Activated CD4-positive, alpha-beta T cell treated with anti-CD3 and anti-CD28 coated beads, Interleukin-2, amount 50 U/mL, for 16 hours (primary cell): ENCODE measurements at regions not wholly inside any gene's neighbourhood (a gene's known extent, or its start where the extent isn't known, plus 50 kb on each side); places are given as distances from the start of the nearest gene placed in this dataset.

Source experiments
- DNase-seq: peaks from one replicate; pipeline ENCODE4 v3.0.0-alpha.2; 2020

GRCh38 chrX:22674932-22675331, 324.8 kb upstream of the DDX53 start:
- DNase-seq: no peak

GRCh38 chrX:22686138-22686541, 313.6 kb upstream of the DDX53 start:
- DNase-seq: no peak

DNA sequence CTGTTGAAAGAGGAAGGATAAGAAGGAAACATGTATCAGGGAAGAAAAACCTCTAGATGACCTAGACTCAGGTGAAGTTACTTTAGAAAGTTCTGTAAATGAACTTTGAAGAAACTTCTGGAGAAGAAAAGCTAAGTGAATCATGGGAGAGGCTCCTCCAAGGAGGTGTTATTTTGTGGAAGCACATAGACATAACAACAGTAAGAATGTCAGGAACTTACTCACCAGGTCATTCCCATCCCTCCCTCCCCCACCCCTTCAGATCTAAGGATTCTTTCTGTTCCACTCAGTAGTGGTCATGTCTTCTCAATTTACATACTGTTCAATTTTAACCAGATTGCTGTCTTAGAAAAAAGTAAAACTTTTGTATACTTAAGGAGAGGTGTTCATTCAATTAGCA, 310.5 kb upstream of the DDX53 start:
- no peak for DNase-seq

DNA sequence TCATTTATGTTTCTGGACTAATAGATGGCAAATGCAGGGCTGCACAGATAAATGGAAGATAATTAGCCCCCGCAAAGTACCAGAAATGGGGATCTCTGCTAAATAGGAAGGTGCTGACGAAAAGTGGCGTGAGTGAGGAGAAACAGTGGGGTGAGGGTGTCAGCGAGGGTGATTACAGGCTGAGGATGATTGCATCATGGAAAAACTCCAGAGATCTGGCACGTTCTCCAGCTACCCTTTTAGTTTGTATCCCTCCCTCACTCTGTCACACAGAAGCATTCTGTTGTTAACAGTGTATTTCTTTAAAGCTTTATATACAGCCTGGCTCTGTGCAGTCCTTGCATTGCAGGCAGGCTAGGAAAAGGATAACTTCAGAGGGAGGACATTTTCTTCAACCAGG, 309.6 kb upstream of the DDX53 start:
- DNase-seq: no peak

- DNase-seq: no peak
Measured at GRCh38 chrX:22691966-22692565, 307.7 kb upstream of the DDX53 start.

- no peak for DNase-seq
Measured at GRCh38 chrX:22698151-22698550, 301.6 kb upstream of the DDX53 start.

DNA sequence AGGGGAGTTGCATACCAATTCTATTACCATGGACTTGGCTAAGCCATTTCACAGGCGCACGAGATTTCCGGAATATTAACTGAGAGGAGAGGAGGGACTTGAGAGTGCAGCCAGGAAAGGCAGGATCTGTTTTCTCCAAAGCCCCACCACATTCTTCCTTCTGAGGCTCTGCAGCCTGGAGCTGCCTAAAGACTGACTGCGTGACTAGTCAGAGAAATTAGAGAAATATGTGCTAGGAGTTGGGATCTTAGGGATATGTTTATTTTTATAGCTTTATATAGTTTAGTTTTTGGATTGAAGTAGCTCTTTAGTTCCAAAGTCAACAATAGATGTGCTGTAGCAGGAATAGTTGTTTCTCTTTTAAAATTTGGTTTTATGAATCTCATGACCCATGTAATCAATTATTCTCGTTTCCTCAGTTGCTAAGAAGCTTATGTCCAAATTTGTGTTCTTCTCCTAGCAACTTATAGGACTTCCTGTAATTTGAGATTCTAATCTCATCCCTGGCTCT, 300.1 kb upstream of the DDX53 start:
- DNase-seq: no peak

- no peak for DNase-seq
Measured at GRCh38 chrX:22712942-22713341, 286.8 kb upstream of the DDX53 start.

DNA sequence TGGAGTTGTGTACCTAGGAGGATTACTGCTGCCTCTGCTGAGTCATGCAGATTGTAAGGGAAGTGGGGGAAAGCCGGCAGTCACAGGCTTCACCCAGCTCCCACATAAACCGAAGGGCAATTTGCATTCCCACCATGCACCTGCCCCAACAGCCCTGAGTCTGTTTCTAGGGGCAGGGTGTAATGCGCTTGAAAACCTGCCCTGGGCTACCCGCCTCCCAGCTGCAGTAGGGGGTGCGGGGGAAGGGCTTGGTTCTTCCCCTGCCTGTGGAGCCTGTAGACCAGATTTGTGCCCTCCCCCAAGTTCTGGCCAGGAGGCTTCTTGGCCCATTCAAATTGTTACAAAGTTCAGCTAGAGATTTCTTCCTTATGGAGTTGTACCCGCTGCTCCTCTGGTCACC, 269.2 kb upstream of the DDX53 start:
- no peak for DNase-seq

DNA sequence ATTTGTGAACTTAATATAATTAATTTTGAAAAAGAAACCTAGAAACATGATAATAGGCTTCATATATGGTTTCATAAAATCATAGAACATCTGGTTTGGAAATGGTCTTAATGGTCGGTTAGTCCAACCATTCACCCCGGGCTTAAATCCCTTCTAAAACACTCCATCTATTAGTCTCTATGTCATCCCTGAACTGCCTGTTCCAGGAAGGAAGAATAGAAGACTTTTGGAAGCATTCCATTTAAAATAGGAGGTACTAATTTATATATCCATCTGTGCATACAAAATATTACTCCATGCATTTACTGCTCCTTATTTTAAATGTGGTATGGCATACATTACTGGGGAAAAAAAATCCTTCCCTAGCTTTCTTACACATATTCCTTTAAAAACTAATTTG, 262.2 kb upstream of the DDX53 start:
- DNase-seq: no peak

GRCh38 chrX:22739276-22739675, 260.5 kb upstream of the DDX53 start:
- no peak for DNase-seq

GRCh38 chrX:22740836-22741235, 258.9 kb upstream of the DDX53 start:
- DNase-seq: no peak

DNA sequence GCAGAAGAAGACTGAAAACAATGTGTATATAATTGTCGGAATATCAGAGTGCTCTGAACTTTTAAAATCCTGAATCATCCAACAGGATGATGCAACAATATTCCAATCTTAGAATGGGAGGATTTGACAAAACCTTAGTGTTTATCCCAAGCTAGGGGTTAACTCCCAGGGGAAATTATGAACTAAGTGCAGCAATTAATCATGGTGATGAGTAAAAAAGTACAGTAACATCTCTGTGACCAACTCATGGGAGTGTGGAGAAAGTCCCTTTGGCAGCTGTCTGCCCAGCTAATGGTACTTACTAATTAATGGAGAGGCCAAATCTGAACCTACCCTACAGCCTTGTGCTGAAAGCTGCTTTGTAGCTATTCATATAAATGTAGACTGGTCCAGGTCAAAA, 257.6 kb upstream of the DDX53 start:
- DNase-seq: no peak

- no peak for DNase-seq
Measured at GRCh38 chrX:22746081-22746480, 253.7 kb upstream of the DDX53 start.

- peak; percentile 50 for DNase-seq
Measured at GRCh38 chrX:22748093-22748999, 251.4 kb upstream of the DDX53 start.

GRCh38 chrX:22758807-22759481, 240.8 kb upstream of the DDX53 start:
- DNase-seq: no peak

- DNase-seq: no peak
Measured at GRCh38 chrX:22760513-22761057, 239.2 kb upstream of the DDX53 start.

- DNase-seq: no peak
Measured at GRCh38 chrX:22788221-22788620, 211.5 kb upstream of the DDX53 start.

DNA sequence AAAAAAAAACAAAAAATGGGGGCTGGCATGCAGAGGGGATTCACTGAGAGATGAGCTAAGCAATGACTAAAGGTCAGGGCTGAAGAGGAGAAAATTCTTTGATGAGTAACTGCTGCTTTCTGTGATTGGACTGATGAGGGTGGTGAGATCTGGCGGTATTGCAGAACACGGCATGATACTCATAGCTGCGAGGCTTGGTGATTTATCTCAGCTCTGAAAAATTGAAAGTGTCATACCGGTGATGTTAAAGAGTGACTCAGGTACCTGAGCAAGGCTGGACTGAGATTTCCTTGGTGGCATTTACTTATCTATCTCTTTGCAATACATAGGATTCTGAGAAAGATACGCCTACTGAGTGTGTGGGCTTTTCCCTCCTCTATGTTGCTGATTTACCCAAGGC, 204.1 kb upstream of the DDX53 start:
- DNase-seq: no peak

DNA sequence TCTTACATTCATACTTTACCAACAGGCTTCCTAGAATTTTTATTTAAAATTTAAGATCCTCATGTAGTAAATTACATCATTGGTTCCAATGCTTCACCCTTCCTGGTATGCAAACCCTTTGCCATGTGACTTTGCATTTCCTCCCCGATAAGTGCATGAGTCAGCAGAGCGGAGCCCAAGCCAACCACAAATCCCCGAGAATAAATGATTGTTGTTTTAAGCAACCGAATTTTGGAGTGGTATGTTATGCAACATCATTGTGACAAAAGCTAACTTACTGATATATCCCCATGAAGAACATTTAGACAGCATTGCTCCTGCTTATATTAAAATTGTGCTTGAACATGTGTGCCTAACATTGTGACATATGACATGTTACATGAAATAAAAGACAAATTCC, 199.4 kb upstream of the DDX53 start:
- DNase-seq: no peak

DNA sequence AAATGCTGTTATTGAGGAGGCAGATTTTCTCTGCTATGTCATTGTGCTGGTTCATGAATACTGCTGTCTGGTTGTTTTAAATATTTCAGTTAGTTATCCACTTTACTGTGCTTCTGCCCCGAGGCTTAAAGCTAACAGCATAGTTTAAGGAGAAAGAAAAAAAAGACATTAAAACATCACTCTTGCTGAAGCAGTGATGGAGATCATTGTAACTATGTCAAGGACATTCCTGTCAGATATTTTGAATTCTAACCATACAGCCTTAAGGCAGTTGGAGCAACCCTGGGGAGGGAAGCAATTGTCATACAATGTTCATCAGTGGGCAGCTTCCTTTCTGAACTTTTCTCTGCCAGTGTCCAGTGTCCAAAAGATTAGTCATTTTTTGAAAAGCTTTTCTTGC, 199.0 kb upstream of the DDX53 start:
- DNase-seq: no peak

DNA sequence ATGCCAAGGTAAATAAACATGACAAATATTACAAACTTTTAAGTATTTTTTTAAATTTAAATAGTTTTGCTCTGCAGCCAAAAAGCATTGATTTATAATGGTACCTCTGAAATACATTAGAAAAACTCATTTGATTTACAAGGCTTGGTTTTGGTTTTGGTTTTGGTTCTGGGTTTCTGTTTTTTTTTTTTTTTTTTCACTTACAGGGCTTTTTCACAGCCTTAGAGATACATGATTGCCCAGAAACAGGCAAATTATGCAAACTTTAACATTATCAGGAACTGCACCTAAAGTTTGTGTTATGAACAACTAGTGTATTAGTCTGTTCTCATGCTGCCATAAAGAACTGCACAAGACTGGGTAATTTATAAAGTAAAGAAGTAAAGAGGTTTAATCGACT, 196.4 kb upstream of the DDX53 start:
- DNase-seq: no peak

GRCh38 chrX:22810876-22811275, 188.9 kb upstream of the DDX53 start:
- no peak for DNase-seq

DNA sequence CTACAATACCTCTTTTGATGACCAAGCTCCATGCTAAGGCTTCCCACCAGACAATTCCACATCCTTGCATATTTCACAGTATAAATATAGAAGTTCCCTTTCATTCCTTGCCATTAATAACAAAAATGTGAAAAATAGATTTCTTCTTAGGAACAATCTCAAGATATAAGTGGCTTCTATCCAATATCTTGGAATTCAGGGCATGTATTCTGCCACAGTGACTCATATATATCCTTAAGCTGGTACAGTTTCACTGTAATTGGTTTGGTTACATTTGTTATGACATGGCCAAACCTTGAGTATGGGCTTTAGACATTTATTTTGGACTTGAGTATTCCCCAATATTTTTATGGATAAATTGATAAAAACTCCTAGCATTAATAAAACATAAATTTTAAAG, 181.7 kb upstream of the DDX53 start:
- DNase-seq: no peak
